KOPT-K1 (cell line): ENCODE measurements at regions not wholly inside any gene's neighbourhood (a gene's known extent, or its start where the extent isn't known, plus 50 kb on each side); places are given as distances from the start of the nearest gene placed in this dataset.

Experiments
- H3K27ac ChIP-seq: fragments of 200-600 bp; sonication (generic); 2 replicates; pipeline ENCODE4 v1.5.1; 2016; ENCODE audit warnings: antibody characterized with exemption, mild to moderate bottlenecking, low read depth, low read length; ENCODE audit not compliant: poor library complexity, severe bottlenecking
- H3K36me3 ChIP-seq: fragments of 200-600 bp; sonication (generic); 2 replicates; pipeline ENCODE4 v1.5.1; 2017; ENCODE audit warnings: antibody characterized with exemption, mild to moderate bottlenecking, low read length, moderate library complexity; ENCODE audit not compliant: insufficient read depth
- H3K9me3 ChIP-seq: fragments of 200-600 bp; sonication (generic); 2 replicates; pipeline ENCODE4 v1.5.1; 2017; ENCODE audit warnings: antibody characterized with exemption, low read length, mild to moderate bottlenecking; ENCODE audit not compliant: insufficient read depth, poor library complexity, severe bottlenecking

- Histone ChIP-seq H3K36me3 (no peaks in the 10 kb centered on the region), H3K27ac (no peak overlapping the region), H3K9me3 (no peaks in the 10 kb centered on the region)
Observed at GRCh38 chr2:134788417-134788816, 50.0 kb upstream of the ACMSD start.
